ENCODE measurements at regions not wholly inside any gene's neighbourhood (a gene's known extent, or its start where the extent isn't known, plus 50 kb on each side); places are given as distances from the start of the nearest gene placed in this dataset.

DNA sequence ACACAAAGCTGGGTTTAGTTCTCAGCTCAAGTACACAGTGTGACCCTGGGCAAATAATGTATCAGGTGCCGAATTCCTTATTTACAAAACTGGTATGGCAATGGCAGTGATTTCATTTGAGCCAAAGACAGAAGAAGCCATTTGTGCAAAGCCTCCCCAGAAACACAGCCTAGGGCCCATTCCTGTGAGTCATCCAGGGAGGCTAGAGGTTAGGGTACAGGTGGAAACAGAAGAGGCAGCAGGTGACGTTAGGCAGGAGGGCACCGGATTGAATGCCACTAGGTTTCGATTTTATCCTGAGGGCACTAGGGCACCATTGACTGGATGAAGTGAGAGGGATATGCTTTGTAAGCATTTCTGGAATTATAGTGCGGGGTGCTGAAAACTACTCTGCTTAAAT is 766.9 kb upstream of the NR2F2 start:
- Histone ChIP-seq H3K27me3 (ENCODE audit: control insufficient read depth, insufficient read depth, low read length) (no peaks in the 10 kb centered on the region), H3K4me1 (ENCODE audit: control insufficient read depth, extremely low read depth, insufficient read depth, low read length) (peaks cover 5% of the 10 kb centered on the region)

DNA sequence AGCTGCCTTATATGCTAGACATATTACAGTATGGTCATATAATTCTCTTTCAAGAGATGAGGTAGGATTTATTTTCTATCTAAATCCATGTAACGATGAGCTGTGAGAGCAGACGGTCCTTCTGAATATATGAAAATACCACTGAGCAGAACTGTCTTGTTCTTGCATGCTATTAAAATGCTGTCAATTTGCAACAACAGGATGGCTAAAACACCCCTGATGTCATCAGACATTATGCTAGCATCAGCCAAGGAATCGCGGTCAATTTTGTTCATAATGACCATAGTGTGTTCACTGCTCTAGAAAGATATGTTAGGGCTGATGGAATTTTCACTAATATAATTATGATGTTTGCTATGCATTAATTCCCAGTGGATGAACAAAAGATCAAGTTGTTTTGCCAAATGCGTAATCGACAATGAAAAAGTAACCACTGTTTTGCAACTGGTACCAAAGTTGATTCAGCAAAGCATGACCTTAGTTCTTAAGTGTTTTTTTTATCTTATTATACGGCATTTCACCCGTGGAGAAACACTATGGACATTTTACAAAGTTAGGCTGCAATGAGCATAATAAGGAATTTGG is 765.4 kb upstream of the NR2F2 start:
- Histone ChIP-seq H3K27ac (ENCODE audit: insufficient read depth, low read length) (no peak overlapping the region), H3K4me2 (ENCODE audit: extremely low read depth, insufficient read depth, low read length) (no peak overlapping the region), H3K9me3 (ENCODE audit: control insufficient read depth, insufficient read depth, low read depth, low read length) (no peaks in the 10 kb centered on the region), H3K27me3 (ENCODE audit: control insufficient read depth, insufficient read depth, low read length) (no peaks in the 10 kb centered on the region), H2AFZ (ENCODE audit: low read length) (no peak overlapping the region), H3K79me2 (ENCODE audit: control insufficient read depth, insufficient read depth, low read length) (no peaks in the 10 kb centered on the region), H3K36me3 (ENCODE audit: control insufficient read depth, insufficient read depth, low read length) (no peaks in the 10 kb centered on the region), H3K9ac (ENCODE audit: insufficient read depth, low read length) (no peak overlapping the region), H4K20me1 (ENCODE audit: control insufficient read depth, extremely low read depth, insufficient read depth, low read length) (no peaks in the 10 kb centered on the region), H3K4me1 (ENCODE audit: control insufficient read depth, extremely low read depth, insufficient read depth, low read length) (no peaks in the 10 kb centered on the region), H3K4me3 (replicated peaks in 1 of 4; ENCODE audit: control extremely low read depth in 1 of 4, insufficient read depth in 1 of 4, low read depth in 3 of 4, low read length in 4 of 4) (no peak overlapping the region)
- no peak for TF ChIP-seq EZH2 (IDR thresholded peaks at IDR 0.05; ENCODE audit: low read length, missing control alignments)
- TF ChIP-seq, protein P1, sequence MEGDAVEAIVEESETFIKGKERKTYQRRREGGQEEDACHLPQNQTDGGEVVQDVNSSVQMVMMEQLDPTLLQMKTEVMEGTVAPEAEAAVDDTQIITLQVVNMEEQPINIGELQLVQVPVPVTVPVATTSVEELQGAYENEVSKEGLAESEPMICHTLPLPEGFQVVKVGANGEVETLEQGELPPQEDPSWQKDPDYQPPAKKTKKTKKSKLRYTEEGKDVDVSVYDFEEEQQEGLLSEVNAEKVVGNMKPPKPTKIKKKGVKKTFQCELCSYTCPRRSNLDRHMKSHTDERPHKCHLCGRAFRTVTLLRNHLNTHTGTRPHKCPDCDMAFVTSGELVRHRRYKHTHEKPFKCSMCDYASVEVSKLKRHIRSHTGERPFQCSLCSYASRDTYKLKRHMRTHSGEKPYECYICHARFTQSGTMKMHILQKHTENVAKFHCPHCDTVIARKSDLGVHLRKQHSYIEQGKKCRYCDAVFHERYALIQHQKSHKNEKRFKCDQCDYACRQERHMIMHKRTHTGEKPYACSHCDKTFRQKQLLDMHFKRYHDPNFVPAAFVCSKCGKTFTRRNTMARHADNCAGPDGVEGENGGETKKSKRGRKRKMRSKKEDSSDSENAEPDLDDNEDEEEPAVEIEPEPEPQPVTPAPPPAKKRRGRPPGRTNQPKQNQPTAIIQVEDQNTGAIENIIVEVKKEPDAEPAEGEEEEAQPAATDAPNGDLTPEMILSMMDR (conservative IDR thresholded peaks at IDR 0.05 in 1 of 2, IDR thresholded peaks at IDR 0.05 in 1 of 2; ENCODE audit: low read depth in 1 of 2, low read length in 2 of 2), result no peak
- peak in 1 of 2 donors; percentile 14 for DNase-seq (ENCODE audit: low read depth in 2 of 2)

More for the DNA sequence above, 766.9 kb upstream of the NR2F2 start:
- no peak for DNase-seq (ENCODE audit: low read depth in 2 of 2)
- H3K79me2 ChIP-seq (ENCODE audit: control insufficient read depth, insufficient read depth, low read length), result no peaks in the 10 kb centered on the region
- no peaks in the 10 kb centered on the region for H3K9me3 ChIP-seq (ENCODE audit: control insufficient read depth, insufficient read depth, low read depth, low read length)
- no peak overlapping the region for H3K4me3 ChIP-seq (replicated peaks in 1 of 4; ENCODE audit: control extremely low read depth in 1 of 4, insufficient read depth in 1 of 4, low read depth in 3 of 4, low read length in 4 of 4)
- no peak overlapping the region for H3K4me2 ChIP-seq (ENCODE audit: extremely low read depth, insufficient read depth, low read length)
- no peak overlapping the region for H2AFZ ChIP-seq (ENCODE audit: low read length)
- H4K20me1 ChIP-seq (ENCODE audit: control insufficient read depth, extremely low read depth, insufficient read depth, low read length), result no peaks in the 10 kb centered on the region
- no peak overlapping the region for H3K9ac ChIP-seq (ENCODE audit: insufficient read depth, low read length)
- TF ChIP-seq EZH2 (IDR thresholded peaks at IDR 0.05; ENCODE audit: low read length, missing control alignments), result no peak
- TF ChIP-seq, protein P1 (conservative IDR thresholded peaks at IDR 0.05 in 1 of 2, IDR thresholded peaks at IDR 0.05 in 1 of 2; ENCODE audit: low read depth in 1 of 2, low read length in 2 of 2), result no peak
- no peaks in the 10 kb centered on the region for H3K36me3 ChIP-seq (ENCODE audit: control insufficient read depth, insufficient read depth, low read length)
- H3K27ac ChIP-seq (ENCODE audit: insufficient read depth, low read length), result no peak overlapping the region

DNA sequence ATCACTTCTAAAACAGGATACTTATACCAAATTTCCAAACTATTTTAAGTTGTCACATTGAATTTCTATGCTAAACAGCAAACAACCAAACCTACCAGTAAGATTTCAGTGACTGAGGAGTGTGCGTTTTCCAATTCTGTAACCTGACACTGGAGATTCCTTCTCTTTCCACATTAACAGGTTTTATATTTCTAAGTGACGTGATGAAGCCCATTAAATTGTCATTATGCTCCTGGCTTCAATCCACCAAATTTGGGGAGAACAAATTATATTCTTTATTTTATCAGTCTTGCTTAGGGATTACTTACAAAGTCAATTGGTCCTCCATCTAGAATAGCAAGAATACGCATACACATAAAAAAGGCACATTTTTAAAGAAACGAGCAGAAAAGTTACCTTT is 764.8 kb upstream of the NR2F2 start:
- TF ChIP-seq, protein P1 (conservative IDR thresholded peaks at IDR 0.05 in 1 of 2, IDR thresholded peaks at IDR 0.05 in 1 of 2; ENCODE audit: low read depth in 1 of 2, low read length in 2 of 2), result no peak
- TF ChIP-seq EZH2 (IDR thresholded peaks at IDR 0.05; ENCODE audit: low read length, missing control alignments), result no peak
- H3K4me1 ChIP-seq (ENCODE audit: control insufficient read depth, extremely low read depth, insufficient read depth, low read length), result no peaks in the 10 kb centered on the region
- DNase-seq (ENCODE audit: low read depth in 2 of 2), result peak in 1 of 2 donors; percentile 9

More for the DNA sequence above, 764.8 kb upstream of the NR2F2 start:
- no peak overlapping the region for H3K4me2 ChIP-seq (ENCODE audit: extremely low read depth, insufficient read depth, low read length)
- no peaks in the 10 kb centered on the region for H3K9me3 ChIP-seq (ENCODE audit: control insufficient read depth, insufficient read depth, low read depth, low read length)
- no peak overlapping the region for H2AFZ ChIP-seq (ENCODE audit: low read length)
- H3K79me2 ChIP-seq (ENCODE audit: control insufficient read depth, insufficient read depth, low read length), result no peaks in the 10 kb centered on the region
- no peak overlapping the region for H3K27ac ChIP-seq (ENCODE audit: insufficient read depth, low read length)
- H3K36me3 ChIP-seq (ENCODE audit: control insufficient read depth, insufficient read depth, low read length), result no peaks in the 10 kb centered on the region
- H3K27me3 ChIP-seq (ENCODE audit: control insufficient read depth, insufficient read depth, low read length), result no peaks in the 10 kb centered on the region
- no peaks in the 10 kb centered on the region for H4K20me1 ChIP-seq (ENCODE audit: control insufficient read depth, extremely low read depth, insufficient read depth, low read length)
- no peak overlapping the region for H3K4me3 ChIP-seq (replicated peaks in 1 of 4; ENCODE audit: control extremely low read depth in 1 of 4, insufficient read depth in 1 of 4, low read depth in 3 of 4, low read length in 4 of 4)
- H3K9ac ChIP-seq (ENCODE audit: insufficient read depth, low read length), result no peak overlapping the region

Measured in fibroblast of lung (primary cell).